Activated T-helper 2 cell treated with anti-CD3 and anti-CD28 coated beads, Interferon-gamma antibody, Interleukin-2, Interleukin-4, amounts not matched to agents 10 μg/mL and 5 μg/mL and 100 μg/mL, durations not matched to agents 14 hours and 24 hours and 36 hours (primary cell): ENCODE measurements at regions not wholly inside any gene's neighbourhood (a gene's known extent, or its start where the extent isn't known, plus 50 kb on each side); places are given as distances from the start of the nearest gene placed in this dataset.

Experiments used
- DNase-seq: peaks from one replicate; pipeline ENCODE4 v3.0.0; 2021; ENCODE audit warnings: low spot score
- H3K27ac Mint-ChIP-seq: one replicate; pipeline ENCODE4 v1.8.0; 2021; ENCODE audit warnings: mixed read lengths
- H3K27me3 Mint-ChIP-seq: one replicate; pipeline ENCODE4 v1.8.0; 2021; ENCODE audit warnings: low read depth, mixed read lengths
- H3K36me3 Mint-ChIP-seq: one replicate; pipeline ENCODE4 v1.8.0; 2021; ENCODE audit warnings: low read depth, mixed read lengths
- H3K4me1 Mint-ChIP-seq: one replicate; pipeline ENCODE4 v1.8.0; 2021; ENCODE audit warnings: low read depth, mixed read lengths
- H3K4me3 Mint-ChIP-seq: one replicate; pipeline ENCODE4 v1.8.0; 2021; ENCODE audit warnings: low read depth, mild to moderate bottlenecking, moderate library complexity, mixed read lengths
- H3K9me3 Mint-ChIP-seq: one replicate; pipeline ENCODE4 v1.8.0; 2021; ENCODE audit warnings: mixed read lengths
- intact Hi-C: fragments of 100-400 bp; cut with micrococcal nuclease; formaldehyde crosslinking; loops from one replicate; pipeline ENCODE4 v1.15.1; 2023

DNA sequence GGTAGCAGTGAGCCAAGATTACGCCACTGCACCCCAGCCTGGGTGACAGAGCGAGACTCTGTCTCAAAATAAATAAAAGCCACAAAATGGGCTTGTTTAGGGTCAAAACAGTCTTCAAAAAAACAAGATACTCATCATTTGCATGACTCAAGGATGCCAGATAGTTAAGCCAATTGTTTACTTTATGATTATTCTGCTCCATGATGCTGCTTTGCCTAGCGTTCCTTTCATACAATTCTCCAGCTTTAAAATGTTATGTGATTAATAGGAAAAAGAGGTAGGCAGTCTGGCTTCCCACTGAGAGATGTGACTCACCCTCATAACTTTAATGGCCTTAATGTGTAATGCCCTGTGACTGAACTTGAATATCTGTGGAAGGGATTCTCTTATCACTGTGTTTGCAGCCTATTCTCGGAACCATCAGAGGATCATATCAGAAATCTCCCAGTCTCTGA, 364.6 kb upstream of the TRPC7 start:
- H3K9me3 Mint-ChIP-seq, result no peaks in the 10 kb centered on the region
- no peaks in the 10 kb centered on the region for H3K36me3 Mint-ChIP-seq
- no peak overlapping the region for H3K27ac Mint-ChIP-seq
- DNase-seq, result no peak
- no peak overlapping the region for H3K4me3 Mint-ChIP-seq
- H3K27me3 Mint-ChIP-seq, result no peaks in the 10 kb centered on the region
- H3K4me1 Mint-ChIP-seq, result no peaks in the 10 kb centered on the region
- intact Hi-C loops, result no loop called here

DNA sequence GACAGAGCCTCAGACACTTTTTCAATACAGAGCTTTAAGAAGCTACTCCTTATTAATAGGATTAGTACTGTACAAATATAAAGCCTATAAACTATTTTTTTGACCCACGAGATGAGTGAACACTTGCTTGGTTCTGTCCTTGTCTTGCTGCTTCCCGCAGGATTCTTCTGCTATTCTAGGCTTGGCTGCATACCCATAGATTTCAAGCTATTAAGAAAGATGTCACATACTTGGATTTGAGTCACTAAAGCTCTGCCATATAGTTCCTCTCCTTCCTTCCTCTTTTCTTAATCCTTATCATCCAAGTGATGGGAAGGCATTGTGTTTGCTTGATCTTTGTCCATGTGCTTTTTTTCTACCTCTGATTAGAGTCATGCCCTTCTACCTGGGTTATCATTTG, 361.2 kb upstream of the TRPC7 start:
- no peaks in the 10 kb centered on the region for H3K27me3 Mint-ChIP-seq
- no peak overlapping the region for H3K4me3 Mint-ChIP-seq
- no peaks in the 10 kb centered on the region for H3K36me3 Mint-ChIP-seq
- no peaks in the 10 kb centered on the region for H3K4me1 Mint-ChIP-seq
- no peaks in the 10 kb centered on the region for H3K9me3 Mint-ChIP-seq
- intact Hi-C loops, result no loop called here
- no peak for DNase-seq
- no peak overlapping the region for H3K27ac Mint-ChIP-seq

DNA sequence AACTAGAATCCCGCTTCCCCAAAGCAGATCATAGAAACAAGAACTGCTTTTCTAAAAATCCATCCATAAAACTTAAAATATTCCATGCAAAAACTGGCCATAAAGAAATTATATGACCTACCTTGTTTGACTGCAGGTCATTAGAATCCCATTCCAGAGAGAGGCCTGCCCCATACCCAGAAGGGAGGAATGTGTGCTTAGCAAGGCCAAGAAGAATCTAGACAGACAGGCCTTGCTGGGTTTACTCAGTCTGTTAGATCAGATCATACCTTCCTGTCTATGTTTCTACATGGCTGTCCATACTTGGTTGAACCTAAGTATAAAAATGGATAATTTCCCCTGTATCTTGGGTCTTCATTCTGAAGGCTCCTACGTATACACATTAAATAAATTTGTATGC, 358.8 kb upstream of the TRPC7 start:
- no peak for DNase-seq
- Mint-ChIP-seq H3K4me1 (no peaks in the 10 kb centered on the region), H3K9me3 (no peaks in the 10 kb centered on the region), H3K27ac (no peak overlapping the region), H3K27me3 (no peaks in the 10 kb centered on the region), H3K4me3 (no peak overlapping the region), H3K36me3 (no peaks in the 10 kb centered on the region)
- intact Hi-C loops, result no loop called here

DNA sequence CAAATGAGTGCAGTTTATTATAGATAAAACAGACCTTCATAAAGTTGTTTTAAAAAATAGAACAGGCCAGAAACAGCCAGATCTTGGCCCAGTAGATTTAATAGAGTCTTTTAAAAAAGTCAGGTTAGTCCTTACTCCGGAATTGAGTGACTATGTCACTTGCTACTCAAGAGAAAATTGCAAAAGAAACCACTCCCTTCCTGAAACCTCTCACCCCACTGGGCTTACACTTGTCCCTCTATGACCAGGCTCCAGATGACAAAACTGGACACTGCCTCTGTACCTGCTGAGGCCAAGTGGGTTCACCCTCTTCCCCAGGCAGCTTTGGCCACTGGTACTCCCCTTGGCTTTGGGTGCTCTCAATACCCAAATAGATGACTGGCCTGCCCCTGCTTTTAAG, 357.2 kb upstream of the TRPC7 start:
- no peak overlapping the region for H3K4me3 Mint-ChIP-seq
- H3K27ac Mint-ChIP-seq, result no peak overlapping the region
- DNase-seq, result no peak
- intact Hi-C loops, result no loop called here
- no peaks in the 10 kb centered on the region for H3K4me1 Mint-ChIP-seq
- no peaks in the 10 kb centered on the region for H3K27me3 Mint-ChIP-seq
- H3K9me3 Mint-ChIP-seq, result no peaks in the 10 kb centered on the region
- no peaks in the 10 kb centered on the region for H3K36me3 Mint-ChIP-seq

DNA sequence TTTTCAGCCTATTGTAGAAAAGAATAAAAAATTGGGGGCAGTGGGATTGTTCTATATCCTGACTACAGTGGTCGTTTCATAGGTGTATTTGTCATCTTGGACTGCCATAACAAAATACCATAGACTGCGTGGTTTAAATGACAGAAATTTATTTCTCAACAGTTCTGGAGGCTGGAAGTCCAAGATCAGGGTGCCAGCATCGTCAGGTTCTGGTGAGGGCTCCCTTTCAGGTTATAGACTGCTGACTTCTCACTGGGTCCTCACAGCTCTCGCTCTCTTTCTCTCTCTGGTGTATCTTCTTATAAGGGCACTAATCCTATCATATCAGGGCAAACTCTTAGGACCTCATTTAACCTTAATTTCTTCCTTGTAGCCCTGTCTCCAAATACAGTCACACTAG, 356.7 kb upstream of the TRPC7 start:
- H3K4me3 Mint-ChIP-seq, result no peak overlapping the region
- H3K9me3 Mint-ChIP-seq, result no peaks in the 10 kb centered on the region
- no peaks in the 10 kb centered on the region for H3K27me3 Mint-ChIP-seq
- no peak overlapping the region for H3K27ac Mint-ChIP-seq
- intact Hi-C loops, result no loop called here
- H3K4me1 Mint-ChIP-seq, result no peaks in the 10 kb centered on the region
- no peaks in the 10 kb centered on the region for H3K36me3 Mint-ChIP-seq
- no peak for DNase-seq

DNA sequence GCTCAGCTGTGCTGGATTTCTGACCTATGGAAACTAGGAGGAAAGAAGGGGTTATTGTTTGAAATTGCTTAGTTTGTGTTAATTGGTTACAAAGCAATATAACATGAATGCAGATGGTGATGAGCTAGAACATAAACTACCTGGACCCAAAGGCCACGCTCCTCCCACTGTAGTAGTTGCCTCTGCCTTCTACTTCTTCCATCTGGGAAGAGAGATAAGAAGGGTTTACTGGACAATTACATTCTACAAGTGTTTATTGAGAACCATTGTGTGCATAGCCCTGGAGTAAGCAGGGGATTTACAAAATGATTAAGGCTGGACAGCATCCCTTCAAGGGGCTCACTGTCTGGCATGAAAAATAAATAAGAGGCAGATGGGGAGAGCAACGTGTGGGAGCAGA, 355.3 kb upstream of the TRPC7 start:
- Mint-ChIP-seq H3K27me3 (no peaks in the 10 kb centered on the region), H3K36me3 (no peaks in the 10 kb centered on the region), H3K9me3 (no peaks in the 10 kb centered on the region), H3K4me1 (no peaks in the 10 kb centered on the region), H3K4me3 (no peak overlapping the region), H3K27ac (no peak overlapping the region)
- intact Hi-C loops, result no loop called here
- DNase-seq, result no peak

DNA sequence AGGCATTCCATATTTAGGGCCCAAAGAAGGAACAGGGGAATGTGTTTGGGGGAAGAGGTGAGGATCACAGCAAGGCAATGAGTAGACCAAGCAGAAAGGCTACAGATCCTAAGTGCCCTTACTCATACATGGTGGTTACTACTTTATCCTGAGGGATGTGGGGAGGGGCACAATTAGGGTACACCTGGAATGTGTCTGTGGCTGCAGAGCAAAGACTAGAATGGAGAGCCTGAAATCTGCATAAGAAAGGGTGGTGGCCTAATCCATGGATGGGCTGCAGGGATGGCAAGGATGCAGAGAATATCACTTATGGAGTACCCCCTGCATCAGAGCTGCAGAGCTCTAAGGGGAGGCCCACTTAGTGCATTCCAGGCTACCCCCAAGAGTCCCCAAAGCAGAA, 352.6 kb upstream of the TRPC7 start:
- intact Hi-C loops, result no loop called here
- Mint-ChIP-seq H3K4me3 (no peak overlapping the region), H3K27ac (no peak overlapping the region), H3K9me3 (no peaks in the 10 kb centered on the region), H3K4me1 (no peaks in the 10 kb centered on the region), H3K36me3 (no peaks in the 10 kb centered on the region), H3K27me3 (no peaks in the 10 kb centered on the region)
- no peak for DNase-seq

DNA sequence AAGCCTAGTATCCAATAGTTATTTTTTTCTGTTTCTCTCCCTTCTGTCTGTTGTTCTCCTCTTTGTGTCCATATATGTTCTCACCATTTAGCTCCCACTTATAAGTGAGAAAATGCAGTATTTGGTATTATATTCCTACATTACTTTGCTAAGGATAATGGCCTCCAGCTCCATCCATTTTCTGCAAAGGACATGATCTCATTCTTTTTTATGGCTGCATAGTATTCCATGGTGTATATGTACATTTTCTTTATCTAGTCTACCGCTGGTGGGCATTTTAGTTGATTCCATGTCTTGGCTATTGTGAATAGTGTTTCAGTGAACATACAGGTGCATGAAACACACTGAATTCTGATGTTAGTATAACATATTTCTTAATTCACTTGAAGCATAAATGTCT, 348.9 kb upstream of the TRPC7 start:
- Mint-ChIP-seq H3K4me3 (no peak overlapping the region), H3K27me3 (no peaks in the 10 kb centered on the region), H3K9me3 (no peaks in the 10 kb centered on the region), H3K36me3 (no peaks in the 10 kb centered on the region), H3K27ac (no peak overlapping the region), H3K4me1 (no peaks in the 10 kb centered on the region)
- DNase-seq, result no peak
- intact Hi-C loops, result no loop called here

DNA sequence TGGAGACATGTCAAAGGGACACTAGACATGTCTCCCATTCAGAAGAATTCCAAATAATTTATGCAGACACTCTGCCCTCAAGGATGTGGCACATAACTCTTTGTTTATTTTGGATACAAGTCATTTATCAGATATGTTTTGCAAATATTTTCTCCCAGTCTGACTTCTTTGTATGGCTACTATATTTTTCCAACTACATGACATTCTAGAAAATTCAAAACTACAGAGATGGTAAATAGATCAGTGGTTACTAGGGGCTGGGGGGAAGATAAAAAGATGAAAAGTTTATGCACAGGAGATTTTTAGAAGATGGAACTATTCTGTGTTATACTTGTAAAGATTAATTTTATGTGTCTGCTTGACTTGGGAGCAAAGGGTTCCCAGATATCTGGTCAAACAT, 347.3 kb upstream of the TRPC7 start:
- Mint-ChIP-seq H3K4me1 (no peaks in the 10 kb centered on the region), H3K27me3 (no peaks in the 10 kb centered on the region), H3K9me3 (no peaks in the 10 kb centered on the region), H3K27ac (no peak overlapping the region), H3K36me3 (no peaks in the 10 kb centered on the region), H3K4me3 (no peak overlapping the region)
- no peak for DNase-seq
- intact Hi-C loops, result no loop called here

DNA sequence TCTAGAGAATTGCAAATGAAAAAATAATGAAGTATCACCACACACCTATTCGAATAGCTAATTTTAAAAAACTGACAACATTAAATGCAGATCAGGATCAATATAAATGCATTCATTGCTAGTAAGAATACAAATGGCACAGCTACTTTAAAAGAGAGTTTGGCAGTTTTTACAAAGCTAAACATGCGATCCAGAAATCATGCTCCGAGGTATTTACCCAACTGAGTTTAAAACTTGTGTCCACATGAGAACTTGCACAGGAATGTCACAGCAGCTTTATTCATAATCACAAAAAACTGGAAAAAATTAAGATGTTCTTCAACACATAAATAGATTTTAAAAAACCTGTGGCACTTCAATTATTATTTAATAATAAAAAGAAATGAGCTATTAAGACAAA, 345.5 kb upstream of the TRPC7 start:
- no peaks in the 10 kb centered on the region for H3K27me3 Mint-ChIP-seq
- H3K4me1 Mint-ChIP-seq, result no peaks in the 10 kb centered on the region
- no peak overlapping the region for H3K4me3 Mint-ChIP-seq
- intact Hi-C loops, result no loop called here
- H3K36me3 Mint-ChIP-seq, result no peaks in the 10 kb centered on the region
- no peak for DNase-seq
- H3K27ac Mint-ChIP-seq, result no peak overlapping the region
- H3K9me3 Mint-ChIP-seq, result no peaks in the 10 kb centered on the region

DNA sequence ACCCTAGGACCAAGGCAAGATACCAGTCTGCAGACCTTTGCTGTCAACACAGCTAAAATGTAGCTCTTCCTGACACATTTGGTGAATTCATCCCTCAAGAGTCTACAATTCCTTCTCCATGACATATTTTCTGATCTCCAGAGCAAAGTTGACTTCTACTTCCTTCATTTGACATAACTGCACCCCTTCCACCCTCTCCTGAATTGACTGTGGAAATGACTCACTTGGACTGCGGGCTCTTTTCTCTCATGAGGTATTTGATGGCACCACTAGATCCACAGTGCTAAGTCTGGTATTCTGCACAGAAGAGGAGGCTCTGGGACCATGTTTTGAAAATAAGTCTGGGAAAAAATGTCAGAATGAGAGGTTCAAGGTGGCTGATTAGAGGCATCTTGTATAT, 338.4 kb upstream of the TRPC7 start:
- no peak for DNase-seq
- Mint-ChIP-seq H3K4me3 (no peak overlapping the region), H3K27ac (no peak overlapping the region), H3K9me3 (no peaks in the 10 kb centered on the region), H3K27me3 (no peaks in the 10 kb centered on the region), H3K36me3 (no peaks in the 10 kb centered on the region), H3K4me1 (no peaks in the 10 kb centered on the region)
- intact Hi-C loops, result no loop called here

DNA sequence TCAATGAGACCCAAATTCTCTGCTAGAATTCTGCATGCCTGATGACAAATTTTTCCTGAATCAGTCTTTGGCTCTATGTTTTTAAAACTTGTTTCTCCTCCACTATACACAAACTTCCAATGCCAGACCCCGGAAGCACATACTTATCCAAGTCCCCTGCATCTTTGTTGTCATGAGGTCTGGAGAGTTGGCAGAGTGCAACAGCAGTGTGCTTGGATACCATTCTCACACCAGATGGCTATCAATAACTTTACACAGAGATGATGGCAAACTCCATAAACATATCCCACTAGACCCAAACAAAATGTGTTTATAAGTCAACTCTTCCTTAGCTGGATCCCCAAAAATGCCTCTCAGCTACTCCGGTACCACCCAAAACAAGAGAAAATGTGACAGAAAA, 337.7 kb upstream of the TRPC7 start:
- no peaks in the 10 kb centered on the region for H3K27me3 Mint-ChIP-seq
- H3K4me1 Mint-ChIP-seq, result no peaks in the 10 kb centered on the region
- H3K9me3 Mint-ChIP-seq, result no peaks in the 10 kb centered on the region
- H3K36me3 Mint-ChIP-seq, result no peaks in the 10 kb centered on the region
- intact Hi-C loops, result no loop called here
- H3K27ac Mint-ChIP-seq, result no peak overlapping the region
- no peak for DNase-seq
- H3K4me3 Mint-ChIP-seq, result no peak overlapping the region

DNA sequence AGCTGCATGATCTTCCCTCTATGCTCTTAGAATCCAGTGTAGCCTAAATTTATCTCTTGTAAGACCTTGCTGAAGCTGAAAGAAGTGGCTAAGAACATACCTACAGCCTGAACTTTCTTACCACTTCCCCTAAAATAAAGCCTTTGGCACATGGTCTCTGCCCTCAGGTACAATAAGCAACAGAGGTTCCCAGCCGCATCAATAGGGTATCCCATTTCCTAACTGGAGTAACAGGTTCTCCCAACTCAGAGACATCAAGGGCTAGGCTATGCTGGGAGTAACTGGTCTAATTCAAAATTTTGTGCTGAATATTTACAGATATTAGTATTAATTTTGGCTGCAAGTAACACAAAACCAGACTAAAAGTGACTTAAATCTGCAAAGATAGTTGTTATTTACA, 335.8 kb upstream of the TRPC7 start:
- no peaks in the 10 kb centered on the region for H3K9me3 Mint-ChIP-seq
- no peak overlapping the region for H3K4me3 Mint-ChIP-seq
- intact Hi-C loops, result no loop called here
- no peaks in the 10 kb centered on the region for H3K27me3 Mint-ChIP-seq
- H3K27ac Mint-ChIP-seq, result no peak overlapping the region
- H3K36me3 Mint-ChIP-seq, result no peaks in the 10 kb centered on the region
- H3K4me1 Mint-ChIP-seq, result no peaks in the 10 kb centered on the region
- no peak for DNase-seq

DNA sequence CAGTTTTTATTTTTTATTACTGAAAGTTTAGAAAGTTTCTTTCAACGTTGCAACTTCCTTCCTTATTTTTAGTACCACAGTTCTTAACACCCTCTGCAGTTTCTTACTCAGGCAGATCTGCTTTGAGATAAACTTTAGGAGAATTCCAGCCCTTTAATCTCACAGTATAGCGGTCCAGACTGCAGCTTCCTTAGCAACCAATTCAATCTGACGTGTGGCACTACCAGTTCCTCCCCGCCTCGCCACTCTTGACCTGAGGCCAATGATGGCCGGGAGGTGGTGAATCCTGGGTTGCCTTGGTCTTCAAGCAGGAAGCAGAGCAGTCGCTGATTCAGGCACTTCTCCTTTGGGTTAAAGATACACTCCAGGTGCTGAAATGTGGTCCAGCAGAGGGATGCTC, 334.3 kb upstream of the TRPC7 start:
- H3K27me3 Mint-ChIP-seq, result no peaks in the 10 kb centered on the region
- DNase-seq, result no peak
- no peak overlapping the region for H3K4me3 Mint-ChIP-seq
- H3K27ac Mint-ChIP-seq, result no peak overlapping the region
- no peaks in the 10 kb centered on the region for H3K4me1 Mint-ChIP-seq
- no peaks in the 10 kb centered on the region for H3K36me3 Mint-ChIP-seq
- H3K9me3 Mint-ChIP-seq, result no peaks in the 10 kb centered on the region
- intact Hi-C loops, result no loop called here
